ENCODE measurements at regions not wholly inside any gene's neighbourhood (a gene's known extent, or its start where the extent isn't known, plus 50 kb on each side); places are given as distances from the start of the nearest gene placed in this dataset.

DNA sequence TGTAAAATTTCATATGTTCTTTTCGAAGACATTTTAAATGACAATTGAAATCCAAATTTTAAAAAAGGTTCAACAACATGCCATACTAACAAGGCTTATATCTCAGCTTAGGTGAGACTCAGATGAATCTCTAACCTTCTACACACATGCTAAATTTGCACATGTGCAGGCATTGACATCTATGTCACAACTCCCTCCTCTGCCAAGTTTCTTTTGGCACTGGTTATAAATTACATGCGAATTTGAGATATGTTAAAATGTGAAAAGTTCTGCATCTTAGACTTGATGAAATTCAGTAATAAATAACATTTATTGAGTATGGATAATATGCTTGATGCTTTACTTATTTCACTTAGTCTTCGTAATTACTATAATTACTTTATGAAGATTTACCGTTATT lies 234.3 kb downstream of the TLE4 start:
- DNase-seq (ENCODE audit: low read depth in 2 of 2), result no peak

DNA sequence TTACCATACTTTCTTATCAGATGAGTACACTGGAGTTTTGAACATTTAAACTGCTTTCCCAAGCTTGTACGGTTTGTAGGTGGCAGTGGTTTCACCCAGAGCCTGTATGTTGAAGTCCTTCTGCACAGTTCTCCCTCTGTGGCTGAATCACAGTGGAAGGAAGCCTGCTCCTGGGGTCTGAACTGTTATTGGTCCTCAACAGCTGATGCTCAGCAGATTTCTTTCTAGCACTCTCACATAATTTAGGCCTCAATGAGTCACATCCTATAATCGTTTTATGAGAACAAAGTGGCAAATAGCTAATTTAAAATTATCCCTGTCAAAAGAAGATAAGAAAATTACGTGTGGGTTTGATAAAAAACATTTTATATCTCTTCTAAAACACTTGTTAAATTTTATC lies 229.7 kb downstream of the TLE4 start:
- no peak for DNase-seq (ENCODE audit: low read depth in 2 of 2)

DNA sequence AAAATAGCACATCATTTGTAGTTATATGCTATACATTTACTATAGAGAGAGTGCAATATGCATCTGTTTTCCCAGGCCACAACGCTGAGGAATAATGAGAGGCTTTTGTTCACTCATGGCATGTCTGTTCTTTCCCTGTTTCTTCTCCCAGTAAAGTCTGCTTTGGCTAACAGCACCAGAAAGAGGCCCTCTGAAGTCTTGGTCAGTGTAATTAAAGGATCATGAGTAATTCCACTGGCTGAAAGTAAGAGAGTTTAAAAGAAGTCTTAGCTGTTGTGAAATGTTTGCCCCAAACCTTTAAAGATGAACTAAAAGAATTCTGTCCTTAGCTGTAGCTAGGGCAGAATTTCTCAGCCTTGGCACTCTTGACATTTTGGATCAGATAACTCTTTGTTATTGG lies 228.8 kb downstream of the TLE4 start:
- no peak for DNase-seq (ENCODE audit: low read depth in 2 of 2)

DNA sequence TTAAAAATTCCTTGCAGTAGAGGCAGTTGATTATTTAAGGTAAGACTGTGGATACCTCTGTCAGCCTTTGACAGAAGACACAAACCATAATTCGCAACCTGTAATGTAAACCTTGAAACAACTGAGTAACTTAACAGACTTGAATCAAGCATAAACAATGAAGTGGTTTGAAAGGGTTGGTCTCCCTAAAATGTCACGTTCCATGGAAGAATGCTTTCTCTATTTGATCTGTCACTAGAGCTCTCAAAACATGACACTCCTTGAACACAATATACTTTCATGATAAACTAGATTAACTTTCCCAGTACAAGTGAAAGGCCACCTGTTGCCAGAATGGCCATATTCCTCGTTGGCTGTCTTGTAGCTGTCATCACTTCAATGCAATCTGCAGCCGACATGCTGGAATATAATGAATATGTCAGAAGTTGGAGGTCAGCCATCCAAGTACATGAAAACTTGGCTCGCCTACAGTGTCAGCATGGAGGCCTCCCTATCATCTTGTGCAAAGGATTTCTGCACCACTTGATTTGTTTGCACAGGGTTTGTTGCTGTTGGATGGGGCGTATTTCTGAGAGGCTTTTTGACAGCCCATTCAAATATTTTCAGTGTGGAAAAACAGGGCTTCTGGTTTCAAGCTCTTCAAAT lies 228.0 kb downstream of the TLE4 start:
- DNase-seq (ENCODE audit: low read depth in 2 of 2), result no peak

DNA sequence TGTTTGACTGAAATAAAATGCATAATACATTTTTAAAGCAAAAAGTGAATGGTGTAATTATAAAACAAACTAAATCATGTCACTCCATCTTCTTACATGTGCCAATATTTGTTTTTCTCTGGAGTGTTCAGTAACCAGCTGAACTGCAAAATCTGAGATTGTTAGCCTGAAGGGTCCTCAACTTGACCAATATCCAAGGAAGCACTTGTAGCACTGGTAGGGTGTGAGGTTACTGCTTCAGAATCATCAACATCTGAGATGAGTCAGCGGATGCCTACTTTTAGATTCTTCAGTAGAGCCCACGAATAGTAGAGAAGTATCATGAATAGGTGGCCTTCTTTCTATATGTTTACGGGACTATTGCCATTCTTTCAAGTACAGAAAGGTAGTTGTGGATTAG lies 226.7 kb downstream of the TLE4 start:
- no peak for DNase-seq (ENCODE audit: low read depth in 2 of 2)

DNA sequence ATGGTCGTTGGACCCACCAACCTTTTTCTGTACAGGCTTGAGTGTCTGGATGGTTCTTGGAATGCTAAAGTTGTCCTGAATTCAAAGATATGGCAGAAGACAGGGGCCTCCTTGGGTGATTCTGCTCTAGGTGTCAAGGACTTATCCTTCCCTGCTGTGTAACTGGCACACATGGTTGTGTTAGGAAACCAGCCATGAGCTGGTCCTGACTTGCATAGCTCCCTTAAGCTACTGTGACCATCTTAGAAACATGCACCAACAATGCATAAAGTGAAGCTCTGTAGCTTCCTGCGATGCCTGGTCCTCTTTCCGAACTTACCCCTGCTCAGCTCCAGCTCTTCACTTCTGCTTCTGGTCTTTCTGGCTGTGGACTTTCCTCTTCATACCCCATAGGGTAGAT lies 224.6 kb downstream of the TLE4 start:
- DNase-seq (ENCODE audit: low read depth in 2 of 2), result no peak

DNA sequence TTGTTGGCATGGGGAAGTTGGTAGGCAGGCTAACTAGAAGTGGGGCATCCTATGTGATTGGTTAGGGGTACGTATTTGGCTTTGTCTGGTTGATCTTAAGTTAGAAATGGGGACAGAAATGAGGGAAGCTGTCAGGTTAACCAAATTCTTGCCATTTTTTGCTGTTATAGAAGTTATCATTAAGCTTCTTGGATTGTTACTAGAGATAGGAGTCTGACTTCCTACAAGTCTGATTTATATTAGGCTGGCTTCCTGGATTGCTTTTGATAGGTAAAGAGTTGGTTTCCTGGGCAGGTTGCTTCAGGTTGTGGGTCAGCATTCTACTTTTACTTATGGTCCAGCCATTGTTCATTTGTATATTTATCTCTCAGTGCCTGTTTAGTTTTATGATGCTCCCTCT lies 216.9 kb downstream of the TLE4 start:
- no peak for DNase-seq (ENCODE audit: low read depth in 2 of 2)

DNA sequence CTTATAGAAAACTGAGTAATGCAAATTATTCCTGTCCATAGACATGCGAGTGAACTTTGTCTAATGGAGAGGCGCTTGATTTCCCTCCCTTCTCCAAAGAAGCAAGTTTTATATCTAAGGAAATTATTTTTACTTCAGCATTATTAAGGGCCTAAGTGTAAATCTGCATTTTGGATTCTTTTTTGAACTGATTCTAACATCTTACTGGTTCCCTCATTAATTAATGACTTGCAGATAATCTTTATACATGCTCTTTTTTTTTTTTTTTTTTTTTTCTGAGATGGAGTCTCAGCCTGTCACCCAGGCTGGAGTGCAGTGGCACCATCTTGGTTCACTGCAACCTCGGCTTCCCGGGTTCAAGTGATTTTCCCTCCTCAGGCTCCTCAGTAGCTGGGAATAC lies 209.5 kb downstream of the TLE4 start:
- DNase-seq (ENCODE audit: low read depth in 2 of 2), result no peak

DNA sequence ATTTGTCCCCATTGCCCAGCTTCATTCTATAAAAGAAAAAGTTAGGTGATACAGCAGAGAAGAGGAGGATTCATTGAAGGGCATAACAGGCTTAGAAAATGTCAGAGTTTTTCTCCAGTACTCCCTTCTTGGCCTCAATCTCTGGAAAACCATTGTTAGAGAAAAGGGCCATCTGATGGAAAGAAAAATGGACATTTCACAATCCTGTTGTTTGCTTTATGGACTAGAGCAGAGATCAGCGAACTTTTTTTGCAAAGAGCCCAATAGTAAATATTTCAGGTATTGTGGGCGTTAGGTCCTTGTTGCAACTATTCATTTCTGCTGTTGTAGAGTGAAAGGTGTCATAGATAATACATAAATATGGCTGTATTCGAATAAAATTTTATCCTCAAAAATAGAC lies 208.8 kb downstream of the TLE4 start:
- no peak for DNase-seq (ENCODE audit: low read depth in 2 of 2)

DNA sequence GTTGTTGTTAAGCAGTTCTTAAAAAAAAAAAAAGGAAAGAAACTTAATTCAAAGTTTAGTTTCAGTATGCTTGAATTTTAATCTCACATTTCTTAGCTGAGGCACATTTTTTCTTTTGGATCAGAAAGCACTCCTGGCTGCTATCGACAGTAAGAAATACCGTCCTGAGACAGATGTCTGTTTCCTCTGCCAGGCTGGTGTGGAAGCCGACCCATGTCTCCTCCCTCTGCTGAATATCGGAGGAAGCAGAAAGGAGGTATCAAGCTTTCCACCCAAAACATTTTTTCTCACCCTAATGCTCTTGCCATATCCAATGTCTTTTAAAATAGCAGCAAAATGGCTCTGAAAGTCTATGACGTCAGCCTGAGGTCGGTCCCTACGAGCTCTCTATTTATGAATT lies 208.1 kb downstream of the TLE4 start:
- no peak for DNase-seq (ENCODE audit: low read depth in 2 of 2)

DNA sequence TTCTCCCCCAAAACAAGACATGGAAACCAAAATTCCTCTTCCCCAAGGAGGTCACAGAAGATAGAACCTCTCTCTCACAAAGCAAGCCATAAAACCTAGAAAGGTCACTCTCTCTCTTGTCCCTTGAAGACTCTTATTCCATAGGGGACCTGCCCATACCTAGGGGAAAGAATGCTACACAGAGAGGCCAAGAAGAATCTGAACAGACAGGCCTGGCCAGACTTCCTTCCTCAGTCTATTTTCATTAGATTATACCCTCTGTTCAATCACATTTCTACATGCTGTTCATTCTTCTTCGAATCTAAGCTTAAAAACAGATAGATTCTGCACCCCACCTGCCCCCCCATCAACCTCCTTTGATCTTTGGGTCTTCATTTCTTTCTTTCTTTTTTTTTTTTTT lies 206.8 kb downstream of the TLE4 start:
- no peak for DNase-seq (ENCODE audit: low read depth in 2 of 2)

DNA sequence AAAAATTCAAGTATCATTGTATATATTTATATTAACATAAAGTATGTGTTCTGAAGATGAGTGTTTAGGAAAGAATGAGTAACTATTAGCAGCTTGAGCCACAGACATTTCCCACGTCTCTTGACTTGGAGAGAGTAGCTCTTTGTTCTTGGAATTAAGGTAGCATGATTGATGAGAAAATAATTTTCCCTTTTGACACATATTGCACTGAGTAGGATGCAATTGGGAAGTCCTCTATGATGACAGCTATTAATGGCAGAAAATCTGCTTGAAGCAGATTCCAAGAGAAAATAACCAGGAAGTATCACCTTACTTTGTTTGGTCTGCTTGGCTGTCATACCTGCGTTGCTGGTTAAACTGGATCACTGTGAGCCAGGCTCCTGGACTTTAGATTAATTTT lies 204.8 kb downstream of the TLE4 start:
- no peak for DNase-seq (ENCODE audit: low read depth in 2 of 2)
